ENCODE measurements at regions not wholly inside any gene's neighbourhood (a gene's known extent, or its start where the extent isn't known, plus 50 kb on each side); places are given as distances from the start of the nearest gene placed in this dataset.

GRCh38 chrX:65610481-65610880 lies 57.0 kb upstream of the MSN start:
- no peaks in the 10 kb centered on the region for H3K27me3 Mint-ChIP-seq
- Histone ChIP-seq H3K36me3 (ENCODE audit: control insufficient read depth in 2 of 3, insufficient read depth in 3 of 3, low read length in 3 of 3) (no peaks in the 10 kb centered on the region), H3K4me1 (ENCODE audit: control insufficient read depth in 2 of 2, insufficient read depth in 2 of 2, low read length in 2 of 2) (peaks cover 0 to 17% of the 10 kb centered on the region in 2 donors), H3K4me3 (ENCODE audit: low read length) (no peak overlapping the region), H3K27me3 (ENCODE audit: control insufficient read depth in 2 of 2, insufficient read depth in 2 of 2, low read length in 2 of 2) (no peaks in the 10 kb centered on the region), H3K27ac (ENCODE audit: low read depth, low read length) (no peak overlapping the region), H3K9me3 (ENCODE audit: control insufficient read depth in 2 of 3, low read length in 3 of 3) (no peaks in the 10 kb centered on the region)
- H3K36me3 Mint-ChIP-seq, result peaks cover 0 to 7% (median 2%) of the 10 kb centered on the region in 5 donors
- H3K27ac Mint-ChIP-seq, result peak overlapping the region in 2 of 9 donors; percentile 63 to 67
- POLR2A ChIA-PET, result no interaction called here
- CTCF ChIA-PET, result no interaction called here
- DNase-seq (no peak), ATAC-seq (no peak)
- intact Hi-C loops (cut with micrococcal nuclease), result no loop called here
- peaks cover 23 to 47% (median 35%) of the 10 kb centered on the region in 7 donors for H3K4me1 Mint-ChIP-seq
- H3K4me3 Mint-ChIP-seq, result peak overlapping the region in 4 of 10 donors; percentile 32 to 57 (median 50)
- H3K9me3 Mint-ChIP-seq, result peaks cover 0 to 3% (median 0%) of the 10 kb centered on the region in 11 donors

DNA sequence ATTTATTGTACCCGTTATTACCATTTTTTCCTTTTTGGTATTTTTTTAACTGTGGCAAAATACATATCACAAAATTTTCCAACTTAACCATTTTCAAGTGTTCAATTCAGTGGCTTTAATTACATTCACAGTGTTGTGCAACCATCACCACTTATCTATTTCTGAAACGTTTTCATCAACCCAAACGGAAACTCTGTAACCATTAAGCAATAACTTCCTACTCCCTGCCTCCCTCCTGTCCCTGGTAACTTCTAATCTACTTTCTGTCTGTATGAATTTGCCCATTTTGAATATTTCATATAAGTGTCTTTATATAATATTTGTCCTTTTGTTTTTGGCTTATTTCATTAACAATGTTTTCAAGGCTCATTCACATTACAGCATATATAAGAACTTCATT lies 57.4 kb upstream of the MSN start:
- Mint-ChIP-seq H3K36me3 (peaks cover 0 to 12% (median 5%) of the 10 kb centered on the region in 5 donors), H3K4me1 (peaks cover 27 to 51% (median 35%) of the 10 kb centered on the region in 7 donors), H3K9me3 (peaks cover 0 to 6% (median 0%) of the 10 kb centered on the region in 11 donors), H3K4me3 (peak overlapping the region; percentile 0 to 57 (median 29)), H3K27ac (peak overlapping the region in 6 of 9 donors; percentile 5 to 67 (median 52)), H3K27me3 (no peaks in the 10 kb centered on the region)
- Histone ChIP-seq H3K27ac (ENCODE audit: low read depth, low read length) (no peak overlapping the region), H3K27me3 (ENCODE audit: control insufficient read depth in 2 of 2, insufficient read depth in 2 of 2, low read length in 2 of 2) (no peaks in the 10 kb centered on the region), H3K4me1 (ENCODE audit: control insufficient read depth in 2 of 2, insufficient read depth in 2 of 2, low read length in 2 of 2) (peaks cover 0 to 17% of the 10 kb centered on the region in 2 donors), H3K4me3 (ENCODE audit: low read length) (no peak overlapping the region), H3K9me3 (ENCODE audit: control insufficient read depth in 2 of 3, low read length in 3 of 3) (no peaks in the 10 kb centered on the region), H3K36me3 (ENCODE audit: control insufficient read depth in 2 of 3, insufficient read depth in 3 of 3, low read length in 3 of 3) (no peaks in the 10 kb centered on the region)
- intact Hi-C loops (cut with micrococcal nuclease), result no loop called here
- POLR2A ChIA-PET, result no interaction called here
- CTCF ChIA-PET, result no interaction called here
- DNase-seq (no peak), ATAC-seq (no peak)

- ChIA-PET CTCF (interaction anchor here (0.7 kb wide), 1 partner anchor 254 kb away, joined by 4 read pairs; no protein-coding TSS in a partner anchor), POLR2A (no interaction called here)
- Histone ChIP-seq H3K36me3 (ENCODE audit: control insufficient read depth in 2 of 3, insufficient read depth in 3 of 3, low read length in 3 of 3) (no peaks in the 10 kb centered on the region), H3K27me3 (ENCODE audit: control insufficient read depth in 2 of 2, insufficient read depth in 2 of 2, low read length in 2 of 2) (no peaks in the 10 kb centered on the region), H3K4me1 (ENCODE audit: control insufficient read depth in 2 of 2, insufficient read depth in 2 of 2, low read length in 2 of 2) (peaks cover 0 to 17% of the 10 kb centered on the region in 2 donors), H3K4me3 (ENCODE audit: low read length) (no peak overlapping the region), H3K27ac (ENCODE audit: low read depth, low read length) (no peak overlapping the region), H3K9me3 (ENCODE audit: control insufficient read depth in 2 of 3, low read length in 3 of 3) (no peaks in the 10 kb centered on the region)
- ATAC-seq (no peak), DNase-seq (no peak)
- H3K4me3 Mint-ChIP-seq, result peak overlapping the region in 4 of 10 donors; percentile 17 to 46 (median 39)
- no peaks in the 10 kb centered on the region for H3K27me3 Mint-ChIP-seq
- peak overlapping the region in 1 of 9 donors; percentile 41 for H3K27ac Mint-ChIP-seq
- H3K36me3 Mint-ChIP-seq, result peaks cover 0 to 12% (median 5%) of the 10 kb centered on the region in 5 donors
- peaks cover 32 to 59% (median 40%) of the 10 kb centered on the region in 7 donors for H3K4me1 Mint-ChIP-seq
- H3K9me3 Mint-ChIP-seq, result peaks cover 0 to 9% (median 2%) of the 10 kb centered on the region in 11 donors
- intact Hi-C loops (cut with micrococcal nuclease), result no loop called here
Observed at GRCh38 chrX:65609237-65609636, 58.2 kb upstream of the MSN start.

- ATAC-seq, result no peak
- H3K27me3 Mint-ChIP-seq, result no peaks in the 10 kb centered on the region
- ChIA-PET POLR2A (interaction anchor here (1.1 kb wide), 1 partner anchor 14 kb away, joined by 3 read pairs; no protein-coding TSS in a partner anchor), CTCF (no interaction called here)
- Histone ChIP-seq H3K4me1 (ENCODE audit: control insufficient read depth in 2 of 2, insufficient read depth in 2 of 2, low read length in 2 of 2) (peaks cover 3 to 19% of the 10 kb centered on the region in 2 donors), H3K27ac (ENCODE audit: low read depth, low read length) (no peak overlapping the region), H3K27me3 (ENCODE audit: control insufficient read depth in 2 of 2, insufficient read depth in 2 of 2, low read length in 2 of 2) (no peaks in the 10 kb centered on the region), H3K36me3 (ENCODE audit: control insufficient read depth in 2 of 3, insufficient read depth in 3 of 3, low read length in 3 of 3) (no peaks in the 10 kb centered on the region), H3K9me3 (ENCODE audit: control insufficient read depth in 2 of 3, low read length in 3 of 3) (no peaks in the 10 kb centered on the region), H3K4me3 (ENCODE audit: low read length) (no peak overlapping the region)
- H3K9me3 Mint-ChIP-seq, result peaks cover 0 to 10% (median 0%) of the 10 kb centered on the region in 11 donors
- H3K4me3 Mint-ChIP-seq, result peak overlapping the region in 4 of 10 donors; percentile 4 to 66 (median 7)
- intact Hi-C loops (cut with micrococcal nuclease), result no loop called here
- peaks cover 32 to 62% (median 46%) of the 10 kb centered on the region in 7 donors for H3K4me1 Mint-ChIP-seq
- peaks cover 0 to 13% (median 5%) of the 10 kb centered on the region in 5 donors for H3K36me3 Mint-ChIP-seq
- peak overlapping the region in 3 of 9 donors; percentile 50 to 84 (median 50) for H3K27ac Mint-ChIP-seq
- DNase-seq, result no peak
Observed at GRCh38 chrX:65608026-65608425, 59.4 kb upstream of the MSN start.

DNA sequence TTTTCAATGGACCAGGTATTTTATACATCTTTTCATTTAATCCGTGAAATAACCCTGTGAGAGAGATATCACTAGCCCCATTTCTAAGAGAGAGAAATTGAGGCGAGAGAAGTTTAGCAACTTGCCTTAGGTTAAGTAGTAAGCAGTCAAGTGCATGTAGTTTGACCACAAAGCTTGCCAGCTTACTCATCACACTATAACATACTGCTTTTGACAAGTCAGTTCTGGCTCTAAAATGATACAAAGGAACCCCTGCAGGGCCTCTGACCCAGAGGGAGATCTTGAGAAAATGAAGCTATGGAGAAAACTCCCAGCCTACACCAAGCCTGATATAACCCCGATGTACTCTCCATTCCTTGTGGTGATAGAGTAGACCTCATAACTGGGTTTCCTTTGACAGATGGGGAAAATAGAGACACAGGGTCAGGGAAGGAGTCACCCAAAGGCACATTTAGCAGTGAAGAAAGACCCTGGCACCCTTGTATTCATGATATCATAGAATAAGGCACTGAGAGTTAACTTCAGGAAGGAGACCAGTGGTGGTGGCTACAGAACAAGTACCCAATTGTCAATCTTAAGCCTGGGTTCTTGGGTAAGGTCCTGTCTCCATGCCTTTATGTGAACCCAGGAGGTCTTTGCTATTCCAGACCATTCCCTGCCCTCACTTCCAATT lies 60.2 kb upstream of the MSN start:
- Histone ChIP-seq H3K36me3 (ENCODE audit: control insufficient read depth in 2 of 3, insufficient read depth in 3 of 3, low read length in 3 of 3) (no peaks in the 10 kb centered on the region), H3K27ac (ENCODE audit: low read depth, low read length) (no peak overlapping the region), H3K4me3 (ENCODE audit: low read length) (no peak overlapping the region), H3K9me3 (ENCODE audit: control insufficient read depth in 2 of 3, low read length in 3 of 3) (no peaks in the 10 kb centered on the region), H3K4me1 (ENCODE audit: control insufficient read depth in 2 of 2, insufficient read depth in 2 of 2, low read length in 2 of 2) (peaks cover 11 to 27% of the 10 kb centered on the region in 2 donors), H3K27me3 (ENCODE audit: control insufficient read depth in 2 of 2, insufficient read depth in 2 of 2, low read length in 2 of 2) (no peaks in the 10 kb centered on the region)
- H3K9me3 Mint-ChIP-seq, result peaks cover 0 to 10% (median 0%) of the 10 kb centered on the region in 11 donors
- peaks cover 32 to 69% (median 54%) of the 10 kb centered on the region in 7 donors for H3K4me1 Mint-ChIP-seq
- peak overlapping the region in 5 of 9 donors; percentile 24 to 76 (median 44) for H3K27ac Mint-ChIP-seq
- H3K27me3 Mint-ChIP-seq, result no peaks in the 10 kb centered on the region
- DNase-seq (peak in 1 of 9 donors; percentile 22), ATAC-seq (peak; percentile 31)
- POLR2A ChIA-PET, result no interaction called here
- intact Hi-C loops (cut with micrococcal nuclease), result no loop called here
- CTCF ChIA-PET, result interaction anchor here (1.7 kb wide), 1 partner anchor 11 kb away, joined by 6 read pairs; no protein-coding TSS in a partner anchor
- H3K36me3 Mint-ChIP-seq, result peaks cover 0 to 13% (median 5%) of the 10 kb centered on the region in 5 donors
- peak overlapping the region in 2 of 10 donors; percentile 2 to 45 for H3K4me3 Mint-ChIP-seq

- peaks cover 0 to 8% (median 5%) of the 10 kb centered on the region in 5 donors for H3K36me3 Mint-ChIP-seq
- CTCF ChIA-PET, result interaction anchor here (1.1 to 1.3 kb wide), 3 partner anchors 9 to 99 kb away, joined by 3 to 4 read pairs (median 3); no protein-coding TSS in a partner anchor
- H3K9me3 Mint-ChIP-seq, result peaks cover 0 to 10% (median 0%) of the 10 kb centered on the region in 11 donors
- Histone ChIP-seq H3K4me3 (ENCODE audit: low read length) (no peak overlapping the region), H3K4me1 (ENCODE audit: control insufficient read depth in 2 of 2, insufficient read depth in 2 of 2, low read length in 2 of 2) (peaks cover 52 to 55% of the 10 kb centered on the region in 2 donors), H3K9me3 (ENCODE audit: control insufficient read depth in 2 of 3, low read length in 3 of 3) (no peaks in the 10 kb centered on the region), H3K36me3 (ENCODE audit: control insufficient read depth in 2 of 3, insufficient read depth in 3 of 3, low read length in 3 of 3) (no peaks in the 10 kb centered on the region), H3K27ac (ENCODE audit: low read depth, low read length) (peak overlapping the region; percentile 59), H3K27me3 (ENCODE audit: control insufficient read depth in 2 of 2, insufficient read depth in 2 of 2, low read length in 2 of 2) (no peaks in the 10 kb centered on the region)
- POLR2A ChIA-PET, result interaction anchor here (0.6 to 4.1 kb wide), 8 partner anchors 41 to 128 kb away, joined by 3 to 44 read pairs (median 3); partner anchors contain the start of gene MSN
- H3K4me3 Mint-ChIP-seq, result peak overlapping the region in 8 of 10 donors; percentile 51 to 73 (median 64)
- ATAC-seq (no peak), DNase-seq (no peak)
- H3K27ac Mint-ChIP-seq, result peak overlapping the region; percentile 89 to 100 (median 95)
- intact Hi-C loops (cut with micrococcal nuclease), result no loop called here
- H3K4me1 Mint-ChIP-seq, result peaks cover 32 to 86% (median 77%) of the 10 kb centered on the region in 7 donors
- H3K27me3 Mint-ChIP-seq, result no peaks in the 10 kb centered on the region
Observed at GRCh38 chrX:65602221-65602560, 65.3 kb upstream of the MSN start.

All from naive thymus-derived CD4-positive, alpha-beta T cell (primary cell).